ENCODE measurements at regions not wholly inside any gene's neighbourhood (a gene's known extent, or its start where the extent isn't known, plus 50 kb on each side); places are given as distances from the start of the nearest gene placed in this dataset.

DNA sequence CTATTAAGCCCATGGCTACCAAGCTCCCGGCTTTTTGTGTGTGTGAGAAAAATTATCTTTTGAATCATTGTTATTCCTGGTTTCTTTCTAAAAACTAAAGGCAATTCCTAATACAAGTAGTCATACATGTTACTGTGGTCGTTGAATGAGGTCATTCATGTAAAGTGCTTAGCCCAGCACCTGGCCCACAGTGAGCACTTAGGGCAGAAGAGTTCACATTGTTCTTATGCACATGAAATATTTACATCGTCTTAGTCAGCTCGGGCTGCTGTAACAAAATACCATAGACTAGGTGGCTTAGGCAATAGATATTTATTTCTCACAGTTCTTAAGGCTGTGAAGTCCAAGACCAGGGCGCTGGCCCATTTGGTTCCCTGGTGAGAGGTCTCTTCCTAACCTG lies 216.1 kb downstream of the SHQ1 start:
- peaks cover 2% of the 10 kb centered on the region for H3K27me3 ChIP-seq (ENCODE audit: control insufficient read depth, insufficient read depth, low read length)
- H3K4me3 ChIP-seq (ENCODE audit: low read depth, low read length): no peak overlapping the region
- no peaks in the 10 kb centered on the region for H3K36me3 ChIP-seq (ENCODE audit: control insufficient read depth, insufficient read depth, low read length)
- peaks cover 12% of the 10 kb centered on the region for H3K4me1 ChIP-seq (ENCODE audit: control insufficient read depth, insufficient read depth, low read length)
- WGBS (ENCODE audit: insufficient coverage): 86% methylated on average over 1 of the region's 5 CpGs
- H3K9me3 ChIP-seq (ENCODE audit: control insufficient read depth, insufficient read depth, low read length): peaks cover 4% of the 10 kb centered on the region
- no peak for DNase-seq (ENCODE audit: low read depth in 4 of 6, low spot score in 6 of 6)
- H3K27ac ChIP-seq (ENCODE audit: low read depth, low read length): no peak overlapping the region

DNA sequence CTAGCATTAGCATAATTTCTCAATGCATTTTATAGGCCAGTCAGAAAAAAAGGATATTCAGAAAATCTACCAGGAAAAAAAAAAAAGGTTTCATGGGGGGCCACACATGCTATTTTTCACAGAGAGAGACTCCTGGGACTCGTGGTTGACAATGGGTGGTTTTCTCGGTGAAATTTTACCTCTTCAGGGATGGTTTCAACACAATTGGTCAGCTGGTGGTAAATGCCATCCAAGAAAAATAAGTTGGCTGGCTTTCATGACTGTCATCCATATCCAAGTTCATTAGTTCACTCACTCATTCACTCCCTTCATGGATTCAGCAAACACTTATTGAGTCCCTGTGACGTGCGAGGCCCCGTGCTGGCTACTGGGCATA lies 217.3 kb downstream of the SHQ1 start:
- DNase-seq (ENCODE audit: low read depth in 4 of 6, low spot score in 6 of 6): peak in 1 of 6 donors; percentile 17
- WGBS (ENCODE audit: insufficient coverage): 61% methylated on average over 4 of the region's 5 CpGs
- H3K27ac ChIP-seq (ENCODE audit: low read depth, low read length): no peak overlapping the region
- H3K4me3 ChIP-seq (ENCODE audit: low read depth, low read length): no peak overlapping the region
- peaks cover 2% of the 10 kb centered on the region for H3K27me3 ChIP-seq (ENCODE audit: control insufficient read depth, insufficient read depth, low read length)
- no peaks in the 10 kb centered on the region for H3K36me3 ChIP-seq (ENCODE audit: control insufficient read depth, insufficient read depth, low read length)
- peaks cover 12% of the 10 kb centered on the region for H3K4me1 ChIP-seq (ENCODE audit: control insufficient read depth, insufficient read depth, low read length)
- peaks cover 4% of the 10 kb centered on the region for H3K9me3 ChIP-seq (ENCODE audit: control insufficient read depth, insufficient read depth, low read length)

DNA sequence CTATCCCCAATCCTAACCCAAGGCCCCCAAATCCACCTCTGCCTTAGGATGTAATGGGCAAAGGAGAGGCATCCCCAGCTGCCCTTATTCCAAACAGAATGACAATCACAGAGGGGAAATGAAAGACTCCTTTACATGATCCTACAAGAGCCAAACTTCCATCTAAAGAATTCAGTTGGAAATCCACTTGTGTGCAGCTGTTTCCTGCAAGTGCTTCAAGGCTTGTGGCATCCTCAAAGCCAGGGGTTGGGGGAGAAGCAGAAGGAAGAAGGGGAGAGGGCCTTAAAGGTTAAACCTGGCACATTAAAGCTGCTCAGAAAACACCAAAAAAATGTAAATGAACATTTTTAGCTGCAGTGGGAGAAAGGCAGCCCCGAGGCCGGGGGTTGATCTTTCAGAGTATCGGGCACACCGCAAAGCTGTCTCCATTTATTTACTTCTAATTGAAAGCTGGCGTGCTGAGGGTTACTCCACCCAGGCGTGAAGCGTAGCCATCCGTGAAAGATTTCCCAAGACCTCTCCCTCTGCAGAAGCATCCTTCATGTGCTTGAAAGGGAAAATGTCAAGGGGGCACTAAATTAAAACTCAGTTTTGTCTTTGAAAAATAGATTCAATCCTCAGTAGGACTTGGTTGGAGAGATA lies 217.8 kb downstream of the SHQ1 start:
- Histone ChIP-seq H3K27ac (ENCODE audit: low read depth, low read length) (no peak overlapping the region), H3K36me3 (ENCODE audit: control insufficient read depth, insufficient read depth, low read length) (no peaks in the 10 kb centered on the region), H3K27me3 (ENCODE audit: control insufficient read depth, insufficient read depth, low read length) (peaks cover 2% of the 10 kb centered on the region), H3K4me3 (ENCODE audit: low read depth, low read length) (no peak overlapping the region), H3K9me3 (ENCODE audit: control insufficient read depth, insufficient read depth, low read length) (peaks cover 4% of the 10 kb centered on the region), H3K4me1 (ENCODE audit: control insufficient read depth, insufficient read depth, low read length) (peaks cover 12% of the 10 kb centered on the region)
- peak in 2 of 6 donors; percentile 45 to 77 for DNase-seq (ENCODE audit: low read depth in 4 of 6, low spot score in 6 of 6)
- no CpG with 5 or more reads among the region's 8 CpGs for WGBS (ENCODE audit: insufficient coverage)

DNA sequence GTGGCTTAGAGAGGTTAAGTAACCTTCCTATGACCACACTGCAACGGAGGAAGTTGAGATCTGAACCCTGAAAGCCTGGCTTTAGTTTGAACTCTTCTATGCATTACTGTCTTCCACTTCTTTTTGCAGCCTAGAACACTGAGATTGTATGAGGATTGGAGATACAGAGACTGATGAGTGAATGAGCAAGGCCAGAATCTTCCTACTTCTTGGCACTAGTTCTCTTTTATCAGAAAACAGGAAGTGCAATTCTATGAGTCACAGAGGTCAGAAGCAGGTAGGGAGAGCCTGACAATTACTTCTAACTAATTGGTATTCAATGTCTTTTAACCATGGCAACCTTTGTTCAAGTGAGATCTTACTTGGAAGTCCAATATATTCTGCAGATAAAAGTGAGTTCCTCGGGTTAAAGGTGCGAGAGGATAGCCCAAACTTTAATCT lies 219.0 kb downstream of the SHQ1 start:
- Histone ChIP-seq H3K4me1 (ENCODE audit: control insufficient read depth, insufficient read depth, low read length) (peaks cover 12% of the 10 kb centered on the region), H3K27me3 (ENCODE audit: control insufficient read depth, insufficient read depth, low read length) (no peaks in the 10 kb centered on the region), H3K9me3 (ENCODE audit: control insufficient read depth, insufficient read depth, low read length) (peaks cover 4% of the 10 kb centered on the region), H3K36me3 (ENCODE audit: control insufficient read depth, insufficient read depth, low read length) (no peaks in the 10 kb centered on the region), H3K27ac (ENCODE audit: low read depth, low read length) (no peak overlapping the region), H3K4me3 (ENCODE audit: low read depth, low read length) (no peak overlapping the region)
- no peak for DNase-seq (ENCODE audit: low read depth in 4 of 6, low spot score in 6 of 6)
- 68% methylated on average over 2 of the region's 3 CpGs for WGBS (ENCODE audit: insufficient coverage)

- DNase-seq (ENCODE audit: low read depth in 4 of 6, low spot score in 6 of 6): no peak
- WGBS (ENCODE audit: insufficient coverage): 64% methylated on average over 6 of the region's 6 CpGs
- peaks cover 4% of the 10 kb centered on the region for H3K9me3 ChIP-seq (ENCODE audit: control insufficient read depth, insufficient read depth, low read length)
Observed at GRCh38 chr3:72628065-72628464, 220.2 kb downstream of the SHQ1 start.

DNA sequence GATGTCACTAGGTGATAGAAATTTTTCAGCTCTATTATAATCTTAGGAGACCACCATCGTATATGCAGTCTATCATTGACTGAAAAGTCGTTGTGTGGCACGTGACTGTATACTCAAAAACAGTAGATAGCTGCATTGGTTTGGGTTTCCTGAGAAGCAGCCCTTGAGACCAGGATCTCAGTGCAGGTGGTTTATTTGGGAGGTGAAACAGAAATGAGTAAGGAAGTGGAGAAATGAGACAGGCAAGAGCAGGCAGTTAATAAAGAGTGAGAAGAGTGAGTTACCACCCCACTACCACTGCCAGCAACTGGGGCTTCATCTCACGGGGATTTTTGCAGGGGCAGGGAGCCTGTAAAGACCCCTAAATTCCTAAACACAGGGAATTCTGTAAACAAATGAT lies 221.0 kb downstream of the SHQ1 start:
- WGBS (ENCODE audit: insufficient coverage): 87% methylated on average over 3 of the region's 4 CpGs
- no peak overlapping the region for H3K27ac ChIP-seq (ENCODE audit: low read depth, low read length)

More at GRCh38 chr3:72628065-72628464, 220.2 kb downstream of the SHQ1 start:
- no peak overlapping the region for H3K4me3 ChIP-seq (ENCODE audit: low read depth, low read length)
- H3K27me3 ChIP-seq (ENCODE audit: control insufficient read depth, insufficient read depth, low read length): no peaks in the 10 kb centered on the region
- no peak overlapping the region for H3K27ac ChIP-seq (ENCODE audit: low read depth, low read length)
- H3K36me3 ChIP-seq (ENCODE audit: control insufficient read depth, insufficient read depth, low read length): no peaks in the 10 kb centered on the region
- peaks cover 12% of the 10 kb centered on the region for H3K4me1 ChIP-seq (ENCODE audit: control insufficient read depth, insufficient read depth, low read length)

GRCh38 chr3:72625602-72626337 lies 222.5 kb downstream of the SHQ1 start:
- H3K36me3 ChIP-seq (ENCODE audit: control insufficient read depth, insufficient read depth, low read length): no peaks in the 10 kb centered on the region
- H3K4me1 ChIP-seq (ENCODE audit: control insufficient read depth, insufficient read depth, low read length): peaks cover 12% of the 10 kb centered on the region
- no peak overlapping the region for H3K27ac ChIP-seq (ENCODE audit: low read depth, low read length)
- 92% methylated on average over 11 of the region's 14 CpGs for WGBS (ENCODE audit: insufficient coverage)
- no peak for DNase-seq (ENCODE audit: low read depth in 4 of 6, low spot score in 6 of 6)
- no peaks in the 10 kb centered on the region for H3K9me3 ChIP-seq (ENCODE audit: control insufficient read depth, insufficient read depth, low read length)
- no peak overlapping the region for H3K4me3 ChIP-seq (ENCODE audit: low read depth, low read length)
- no peaks in the 10 kb centered on the region for H3K27me3 ChIP-seq (ENCODE audit: control insufficient read depth, insufficient read depth, low read length)

More for the DNA sequence above, 221.0 kb downstream of the SHQ1 start:
- Histone ChIP-seq H3K27me3 (ENCODE audit: control insufficient read depth, insufficient read depth, low read length) (no peaks in the 10 kb centered on the region), H3K4me3 (ENCODE audit: low read depth, low read length) (no peak overlapping the region), H3K36me3 (ENCODE audit: control insufficient read depth, insufficient read depth, low read length) (no peaks in the 10 kb centered on the region), H3K9me3 (ENCODE audit: control insufficient read depth, insufficient read depth, low read length) (peaks cover 4% of the 10 kb centered on the region), H3K4me1 (ENCODE audit: control insufficient read depth, insufficient read depth, low read length) (peaks cover 12% of the 10 kb centered on the region)
- DNase-seq (ENCODE audit: low read depth in 4 of 6, low spot score in 6 of 6): no peak

- H3K27ac ChIP-seq (ENCODE audit: low read depth, low read length): no peak overlapping the region
- DNase-seq (ENCODE audit: low read depth in 4 of 6, low spot score in 6 of 6): no peak
- H3K4me1 ChIP-seq (ENCODE audit: control insufficient read depth, insufficient read depth, low read length): peaks cover 3% of the 10 kb centered on the region
- 100% methylated on average over 1 of the region's 2 CpGs for WGBS (ENCODE audit: insufficient coverage)
- no peaks in the 10 kb centered on the region for H3K9me3 ChIP-seq (ENCODE audit: control insufficient read depth, insufficient read depth, low read length)
- no peaks in the 10 kb centered on the region for H3K36me3 ChIP-seq (ENCODE audit: control insufficient read depth, insufficient read depth, low read length)
- H3K27me3 ChIP-seq (ENCODE audit: control insufficient read depth, insufficient read depth, low read length): no peaks in the 10 kb centered on the region
- H3K4me3 ChIP-seq (ENCODE audit: low read depth, low read length): no peak overlapping the region
Observed at GRCh38 chr3:72624656-72625055, 223.6 kb downstream of the SHQ1 start.

GRCh38 chr3:72618739-72619138 lies 229.5 kb downstream of the SHQ1 start:
- Histone ChIP-seq H3K27me3 (ENCODE audit: control insufficient read depth, insufficient read depth, low read length) (no peaks in the 10 kb centered on the region), H3K27ac (ENCODE audit: low read depth, low read length) (no peak overlapping the region), H3K4me1 (ENCODE audit: control insufficient read depth, insufficient read depth, low read length) (peaks cover 16% of the 10 kb centered on the region), H3K9me3 (ENCODE audit: control insufficient read depth, insufficient read depth, low read length) (no peaks in the 10 kb centered on the region), H3K36me3 (ENCODE audit: control insufficient read depth, insufficient read depth, low read length) (no peaks in the 10 kb centered on the region), H3K4me3 (ENCODE audit: low read depth, low read length) (no peak overlapping the region)
- WGBS (ENCODE audit: insufficient coverage): 60% methylated on average over 5 of the region's 6 CpGs
- peak in 1 of 6 donors; percentile 39 for DNase-seq (ENCODE audit: low read depth in 4 of 6, low spot score in 6 of 6)
